Hematopoietic multipotent progenitor cell treated with erythropoietin and hydrocortisone succinate and interleukin-3 and kit ligand, for 17 days (in vitro differentiated cells): ENCODE measurements at regions not wholly inside any gene's neighbourhood (a gene's known extent, or its start where the extent isn't known, plus 50 kb on each side); places are given as distances from the start of the nearest gene placed in this dataset.
"Not testable (repeated sequence)": the region's sequence is repeated elsewhere in the genome, so short reads cannot be mapped to it uniquely, and the experiment has no call there.

ENCODE experiments used
- DNase-seq: peaks from one replicate; pipeline ENCODE4 v3.0.0-alpha.2; 2015; ENCODE audit warnings: low spot score

GRCh38 chr7:3094701-3095445 is 51.2 kb upstream of the CARD11 start:
- DNase-seq = no peak

- no peak for DNase-seq
Observed at GRCh38 chr7:3097734-3098133, 54.1 kb upstream of the CARD11 start.

GRCh38 chr7:3102159-3102558 is 58.5 kb upstream of the CARD11 start:
- no peak for DNase-seq

DNA sequence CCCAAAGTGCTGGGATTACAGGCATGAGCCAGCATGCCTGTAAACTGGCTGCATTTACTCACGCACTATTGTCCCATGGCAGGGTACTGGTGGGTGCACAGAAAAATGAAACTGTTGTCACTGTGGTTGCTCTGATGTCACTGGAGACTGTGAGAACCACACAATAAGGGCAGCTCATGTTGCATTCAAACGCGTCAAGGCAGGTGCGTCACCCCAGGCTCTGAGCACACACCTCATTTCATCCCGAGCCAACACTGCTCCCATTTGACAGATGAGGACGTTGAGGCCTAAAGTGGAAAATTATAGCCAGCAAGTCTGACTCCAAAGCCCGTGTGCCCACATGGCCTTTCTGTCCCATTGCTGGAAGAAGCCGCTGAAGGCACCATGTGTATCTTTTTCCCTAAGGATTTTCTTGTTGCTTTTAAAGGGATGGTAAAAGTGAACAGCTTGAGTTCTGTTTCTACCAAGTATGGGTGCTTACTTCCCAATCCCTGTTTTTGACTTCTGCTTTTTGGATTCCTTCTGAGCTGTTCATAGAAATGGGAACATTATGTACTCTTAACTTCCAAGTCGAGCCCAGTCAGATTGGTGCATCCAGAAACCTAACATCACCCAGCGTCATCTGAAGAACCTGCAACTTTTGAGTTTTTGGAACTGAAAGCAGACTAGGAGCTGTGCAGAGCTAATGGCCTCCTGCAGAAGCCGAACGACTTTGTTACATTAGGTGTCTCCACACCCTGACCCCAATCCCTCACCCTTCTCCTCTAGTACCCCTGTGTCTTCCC is 60.1 kb upstream of the CARD11 start:
- no peak for DNase-seq

GRCh38 chr7:3105856-3106255 is 62.2 kb upstream of the CARD11 start:
- DNase-seq = no peak

- no peak for DNase-seq
Observed at GRCh38 chr7:3106361-3106826, 62.7 kb upstream of the CARD11 start.

DNA sequence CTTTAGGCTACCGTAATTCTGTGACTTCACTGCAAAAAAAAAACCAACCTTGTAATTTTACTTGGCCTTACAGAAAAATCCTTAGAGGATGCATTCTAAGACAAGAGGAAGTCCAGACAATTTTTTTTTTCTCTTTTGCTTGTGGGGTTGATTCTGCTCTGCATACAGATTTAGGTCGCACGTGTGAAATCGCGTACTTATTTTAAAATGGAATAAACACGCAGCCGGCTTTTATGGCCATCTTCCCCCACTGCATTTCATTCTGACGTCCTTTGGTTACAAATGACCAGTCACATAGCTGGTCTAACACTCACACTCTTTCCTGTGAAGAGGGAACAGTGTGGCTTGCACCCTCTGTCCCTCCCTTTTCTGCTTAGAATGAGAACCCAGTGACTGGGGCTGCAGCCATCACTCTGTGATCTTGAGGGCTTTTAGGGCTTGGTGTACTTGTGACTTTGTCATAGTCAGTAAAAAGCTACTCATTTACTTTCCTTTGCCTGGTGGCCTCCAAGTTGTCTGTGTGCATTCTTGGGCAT is 63.6 kb upstream of the CARD11 start:
- no peak for DNase-seq

- no peak for DNase-seq
Observed at GRCh38 chr7:3107889-3108570, 64.4 kb upstream of the CARD11 start.

- no peak for DNase-seq
Observed at GRCh38 chr7:3109311-3109915, 65.7 kb upstream of the CARD11 start.

DNA sequence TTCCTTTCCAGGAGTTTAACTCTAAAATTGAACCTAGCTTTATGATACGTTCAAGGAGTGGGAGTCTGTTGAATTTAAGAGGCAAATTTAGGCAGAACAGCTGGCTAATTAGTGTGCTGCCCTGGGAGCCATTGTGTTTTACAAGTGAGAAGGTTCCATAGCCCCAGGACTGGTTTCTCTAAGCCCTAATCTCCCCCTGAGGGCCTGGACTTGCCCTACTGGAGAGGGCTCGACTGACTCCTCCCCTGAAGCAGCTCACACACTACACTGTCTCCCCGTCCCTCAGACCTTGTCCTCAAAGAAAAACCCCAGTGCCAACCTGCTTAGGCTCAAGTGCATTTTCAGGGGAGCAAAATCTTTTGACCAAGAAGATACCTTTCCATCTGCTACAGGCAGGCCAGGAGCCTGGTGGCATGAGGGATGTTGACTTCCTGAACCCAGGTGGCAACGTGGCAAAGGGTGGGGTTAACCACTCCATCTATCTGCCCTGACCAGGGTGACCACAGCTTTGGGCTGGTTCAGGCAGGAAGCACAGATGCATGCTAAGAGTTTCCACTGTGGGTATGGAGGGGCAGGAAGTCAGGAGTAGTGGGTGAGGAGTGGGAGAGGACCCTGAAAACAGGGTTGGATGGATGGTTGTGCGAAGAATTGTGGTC is 68.9 kb upstream of the CARD11 start:
- DNase-seq = no peak

DNA sequence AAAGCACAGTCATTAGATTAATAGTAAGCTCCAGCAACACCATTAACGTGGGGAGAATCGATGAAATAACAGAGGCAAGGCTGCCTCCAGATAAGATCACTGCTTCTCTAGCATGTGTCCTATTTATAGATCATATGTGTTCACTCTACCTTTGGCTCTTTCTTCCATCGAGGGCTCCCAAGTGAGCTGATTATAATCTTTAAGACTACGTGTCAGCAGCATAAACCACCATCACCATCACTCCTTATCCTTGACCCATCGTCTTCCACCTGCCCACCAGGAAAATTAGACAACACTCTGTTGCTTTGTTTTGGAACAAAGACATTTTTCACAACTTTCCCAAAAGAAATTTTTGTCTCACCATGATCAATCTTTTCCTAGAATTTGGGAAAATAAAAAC is 71.2 kb upstream of the CARD11 start:
- no peak for DNase-seq

DNA sequence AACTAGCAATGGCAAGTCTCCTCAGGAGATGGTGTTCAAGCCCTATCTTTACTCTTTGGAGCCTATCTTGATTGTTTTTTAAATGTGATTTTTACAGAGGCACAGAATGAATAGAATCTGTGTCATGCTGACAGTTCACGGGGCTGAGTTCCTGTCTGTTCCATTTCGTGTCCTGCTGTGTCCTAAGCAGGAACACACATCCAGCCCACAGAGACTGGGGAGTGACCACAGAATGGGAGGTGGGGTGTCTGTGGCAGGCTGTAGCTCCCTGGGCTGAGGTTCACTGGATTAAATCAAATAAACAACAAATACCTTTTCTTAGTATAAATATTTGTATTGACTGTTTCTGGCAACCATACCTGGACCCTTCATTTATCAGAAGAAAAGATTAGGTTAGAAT is 73.4 kb upstream of the CARD11 start:
- DNase-seq = no peak

DNA sequence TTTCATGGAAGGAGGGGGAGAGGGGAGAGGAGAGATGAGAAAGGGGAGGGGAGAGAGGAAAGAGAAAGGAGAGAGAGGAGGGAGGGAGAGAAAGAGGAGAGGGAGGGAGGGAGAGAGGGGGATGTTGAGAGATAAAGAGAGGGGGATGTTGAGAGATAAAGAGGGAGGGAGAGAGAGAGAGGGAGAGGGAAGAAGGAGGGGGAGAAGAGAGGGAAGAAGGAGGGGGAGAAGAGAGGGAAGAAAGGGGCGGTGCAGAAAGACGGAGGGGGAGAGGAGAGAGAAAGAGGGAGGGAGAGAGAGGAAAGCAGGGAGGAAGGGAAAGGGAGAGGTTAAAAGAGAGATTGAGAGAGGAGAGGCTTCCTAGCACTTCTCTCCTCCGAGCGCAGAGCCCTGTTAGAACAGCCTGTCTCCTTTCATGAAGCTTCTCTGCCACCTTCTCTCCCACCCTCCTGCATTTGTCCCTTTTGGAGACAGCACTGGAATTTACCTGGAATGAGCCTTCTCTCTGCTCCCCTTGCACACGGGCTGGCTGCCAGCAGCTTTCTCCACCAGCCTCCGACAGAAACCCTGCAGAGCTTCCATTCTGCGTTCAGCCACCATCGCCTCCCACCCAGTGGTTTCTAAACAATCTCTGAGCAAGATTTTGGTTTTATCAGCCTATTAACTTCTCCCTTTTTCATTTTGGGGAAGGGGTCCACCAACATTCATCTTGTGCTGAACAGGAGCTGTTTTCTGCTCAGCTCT is 74.0 kb upstream of the CARD11 start:
- DNase-seq = no peak

- not testable (repeated sequence) for DNase-seq
Observed at GRCh38 chr7:3119352-3119927, 75.8 kb upstream of the CARD11 start.

GRCh38 chr7:3119963-3120362 is 76.3 kb upstream of the CARD11 start:
- no peak for DNase-seq

GRCh38 chr7:3120513-3120912 is 76.8 kb upstream of the CARD11 start:
- no peak for DNase-seq

- no peak for DNase-seq
Observed at GRCh38 chr7:3128857-3129490, 85.3 kb upstream of the CARD11 start.

GRCh38 chr7:3133811-3134385 is 90.2 kb upstream of the CARD11 start:
- DNase-seq = no peak

DNA sequence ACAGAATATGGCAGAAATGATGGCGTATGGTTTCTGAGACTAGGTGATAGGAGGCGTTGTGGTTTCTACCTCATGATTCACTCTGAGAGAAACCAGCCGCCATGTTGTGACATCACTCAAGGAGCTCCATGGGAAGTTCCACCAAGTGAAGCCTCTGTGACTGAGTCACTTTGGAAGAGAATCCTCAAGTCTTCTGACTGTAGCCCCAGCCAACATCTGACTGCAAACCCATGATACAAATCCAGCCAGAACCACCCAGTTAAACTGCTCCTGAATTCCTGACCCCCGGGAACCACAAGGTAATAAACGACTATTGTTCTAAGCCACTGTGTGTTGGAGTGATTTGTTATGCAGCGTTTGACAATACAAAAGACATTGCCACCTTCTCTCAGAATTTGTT is 91.1 kb upstream of the CARD11 start:
- DNase-seq = no peak

GRCh38 chr7:3135626-3136025 is 92.0 kb upstream of the CARD11 start:
- no peak for DNase-seq
